ENCODE measurements at regions not wholly inside any gene's neighbourhood (a gene's known extent, or its start where the extent isn't known, plus 50 kb on each side); places are given as distances from the start of the nearest gene placed in this dataset.

GRCh38 chrY:7467796-7468520 is 556.4 kb upstream of the AMELY start:
- Histone ChIP-seq H3K23ac (ENCODE audit: low read depth, low read length, poor library complexity) (no peak overlapping the region), H3K9ac (ENCODE audit: low read depth, low read length, poor library complexity) (no peak overlapping the region), H3K27ac (replicated peaks; ENCODE audit: low read length) (no peak overlapping the region), H4K91ac (ENCODE audit: low read depth, low read length, poor library complexity) (no peak overlapping the region), H2BK120ac (ENCODE audit: low read depth, low read length) (no peak overlapping the region), H3K79me1 (ENCODE audit: low read depth, low read length) (no peaks in the 10 kb centered on the region), H3K14ac (ENCODE audit: low read length) (no peak overlapping the region), H2AK5ac (ENCODE audit: low read depth, low read length) (no peak overlapping the region), H2BK12ac (ENCODE audit: low read length) (no peak overlapping the region), H2BK15ac (ENCODE audit: low read length) (no peak overlapping the region), H3K4me3 (ENCODE audit: low read length in 2 of 2) (no peak overlapping the region), H3K4ac (ENCODE audit: low read length) (no peak overlapping the region), H3K27me3 (ENCODE audit: control insufficient read depth in 3 of 3, insufficient read depth in 3 of 3, low read depth in 1 of 3, low read length in 3 of 3) (no peaks in the 10 kb centered on the region), H4K8ac (ENCODE audit: low read depth, low read length) (no peak overlapping the region), H2BK5ac (ENCODE audit: low read length) (no peak overlapping the region), H3K4me2 (ENCODE audit: insufficient read depth, low read length, poor library complexity, severe bottlenecking) (no peak overlapping the region), H3K9me3 (replicated peaks in 1 of 2; ENCODE audit: control insufficient read depth in 2 of 2, insufficient read depth in 1 of 2, low read depth in 1 of 2, low read length in 2 of 2) (no peaks in the 10 kb centered on the region), H3K36me3 (replicated peaks in 1 of 2; ENCODE audit: control insufficient read depth in 2 of 2, insufficient read depth in 2 of 2, low read length in 2 of 2) (no peaks in the 10 kb centered on the region), H2AFZ (ENCODE audit: low read length) (no peak overlapping the region), H3K4me1 (ENCODE audit: control insufficient read depth in 2 of 2, insufficient read depth in 1 of 2, low read depth in 1 of 2, low read length in 2 of 2) (no peaks in the 10 kb centered on the region), H3K18ac (ENCODE audit: low read length) (no peak overlapping the region)
- no peak for DNase-seq (ENCODE audit: low spot score)
- no CpG with 5 or more reads among the region's 3 CpGs for WGBS, 2 donors (ENCODE audit: extremely low coverage in 2 of 2, insufficient read length in 2 of 2, insufficient replicate concordance in 1 of 2)

- H3K23ac ChIP-seq (ENCODE audit: low read depth, low read length, poor library complexity): no peak overlapping the region
- no peak overlapping the region for H3K18ac ChIP-seq (ENCODE audit: low read length)
- no peak overlapping the region for H4K8ac ChIP-seq (ENCODE audit: low read depth, low read length)
- H3K27ac ChIP-seq (replicated peaks; ENCODE audit: low read length): no peak overlapping the region
- no peaks in the 10 kb centered on the region for H3K36me3 ChIP-seq (replicated peaks in 1 of 2; ENCODE audit: control insufficient read depth in 2 of 2, insufficient read depth in 2 of 2, low read length in 2 of 2)
- H3K9me3 ChIP-seq (replicated peaks in 1 of 2; ENCODE audit: control insufficient read depth in 2 of 2, insufficient read depth in 1 of 2, low read depth in 1 of 2, low read length in 2 of 2): no peaks in the 10 kb centered on the region
- no peak overlapping the region for H4K91ac ChIP-seq (ENCODE audit: low read depth, low read length, poor library complexity)
- no peak overlapping the region for H2BK120ac ChIP-seq (ENCODE audit: low read depth, low read length)
- no peak for DNase-seq (ENCODE audit: low spot score)
- no peaks in the 10 kb centered on the region for H3K79me1 ChIP-seq (ENCODE audit: low read depth, low read length)
- no peaks in the 10 kb centered on the region for H3K4me1 ChIP-seq (ENCODE audit: control insufficient read depth in 2 of 2, insufficient read depth in 1 of 2, low read depth in 1 of 2, low read length in 2 of 2)
- no peak overlapping the region for H2AK5ac ChIP-seq (ENCODE audit: low read depth, low read length)
- H3K4me3 ChIP-seq (ENCODE audit: low read length in 2 of 2): no peak overlapping the region
- no peak overlapping the region for H3K4ac ChIP-seq (ENCODE audit: low read length)
- no peak overlapping the region for H2AFZ ChIP-seq (ENCODE audit: low read length)
- no peak overlapping the region for H2BK12ac ChIP-seq (ENCODE audit: low read length)
- no peak overlapping the region for H3K14ac ChIP-seq (ENCODE audit: low read length)
- WGBS, 2 donors (ENCODE audit: extremely low coverage in 2 of 2, insufficient read length in 2 of 2, insufficient replicate concordance in 1 of 2): no CpG with 5 or more reads among the region's 6 CpGs
- no peak overlapping the region for H3K9ac ChIP-seq (ENCODE audit: low read depth, low read length, poor library complexity)
- no peak overlapping the region for H2BK5ac ChIP-seq (ENCODE audit: low read length)
- no peak overlapping the region for H2BK15ac ChIP-seq (ENCODE audit: low read length)
- H3K27me3 ChIP-seq (ENCODE audit: control insufficient read depth in 3 of 3, insufficient read depth in 3 of 3, low read depth in 1 of 3, low read length in 3 of 3): no peaks in the 10 kb centered on the region
- H3K4me2 ChIP-seq (ENCODE audit: insufficient read depth, low read length, poor library complexity, severe bottlenecking): no peak overlapping the region
Observed at GRCh38 chrY:7465185-7465621, 553.7 kb upstream of the AMELY start.

GRCh38 chrY:7464742-7465141 is 553.2 kb upstream of the AMELY start:
- no peak overlapping the region for H3K9ac ChIP-seq (ENCODE audit: low read depth, low read length, poor library complexity)
- H2BK15ac ChIP-seq (ENCODE audit: low read length): no peak overlapping the region
- no peaks in the 10 kb centered on the region for H3K4me1 ChIP-seq (ENCODE audit: control insufficient read depth in 2 of 2, insufficient read depth in 1 of 2, low read depth in 1 of 2, low read length in 2 of 2)
- no peak overlapping the region for H3K4me2 ChIP-seq (ENCODE audit: insufficient read depth, low read length, poor library complexity, severe bottlenecking)
- H3K9me3 ChIP-seq (replicated peaks in 1 of 2; ENCODE audit: control insufficient read depth in 2 of 2, insufficient read depth in 1 of 2, low read depth in 1 of 2, low read length in 2 of 2): no peaks in the 10 kb centered on the region
- no peak overlapping the region for H3K4me3 ChIP-seq (ENCODE audit: low read length in 2 of 2)
- no peak overlapping the region for H3K18ac ChIP-seq (ENCODE audit: low read length)
- no peak overlapping the region for H3K27ac ChIP-seq (replicated peaks; ENCODE audit: low read length)
- H2BK12ac ChIP-seq (ENCODE audit: low read length): no peak overlapping the region
- no peaks in the 10 kb centered on the region for H3K27me3 ChIP-seq (ENCODE audit: control insufficient read depth in 3 of 3, insufficient read depth in 3 of 3, low read depth in 1 of 3, low read length in 3 of 3)
- no peak overlapping the region for H3K4ac ChIP-seq (ENCODE audit: low read length)
- no peaks in the 10 kb centered on the region for H3K79me1 ChIP-seq (ENCODE audit: low read depth, low read length)
- peak; percentile 2 for DNase-seq (ENCODE audit: low spot score)
- H3K14ac ChIP-seq (ENCODE audit: low read length): no peak overlapping the region
- no peak overlapping the region for H2BK5ac ChIP-seq (ENCODE audit: low read length)
- H3K23ac ChIP-seq (ENCODE audit: low read depth, low read length, poor library complexity): no peak overlapping the region
- H4K8ac ChIP-seq (ENCODE audit: low read depth, low read length): no peak overlapping the region
- no peak overlapping the region for H2AFZ ChIP-seq (ENCODE audit: low read length)
- H2BK120ac ChIP-seq (ENCODE audit: low read depth, low read length): no peak overlapping the region
- no CpG with 5 or more reads among the region's 2 CpGs for WGBS, 2 donors (ENCODE audit: extremely low coverage in 2 of 2, insufficient read length in 2 of 2, insufficient replicate concordance in 1 of 2)
- H3K36me3 ChIP-seq (replicated peaks in 1 of 2; ENCODE audit: control insufficient read depth in 2 of 2, insufficient read depth in 2 of 2, low read length in 2 of 2): no peaks in the 10 kb centered on the region
- H4K91ac ChIP-seq (ENCODE audit: low read depth, low read length, poor library complexity): no peak overlapping the region
- H2AK5ac ChIP-seq (ENCODE audit: low read depth, low read length): no peak overlapping the region

GRCh38 chrY:7463711-7464110 is 552.2 kb upstream of the AMELY start:
- Histone ChIP-seq H4K91ac (ENCODE audit: low read depth, low read length, poor library complexity) (no peak overlapping the region), H2BK5ac (ENCODE audit: low read length) (no peak overlapping the region), H3K4ac (ENCODE audit: low read length) (no peak overlapping the region), H3K14ac (ENCODE audit: low read length) (no peak overlapping the region), H3K9ac (ENCODE audit: low read depth, low read length, poor library complexity) (no peak overlapping the region), H2AK5ac (ENCODE audit: low read depth, low read length) (no peak overlapping the region), H3K36me3 (replicated peaks in 1 of 2; ENCODE audit: control insufficient read depth in 2 of 2, insufficient read depth in 2 of 2, low read length in 2 of 2) (no peaks in the 10 kb centered on the region), H3K23ac (ENCODE audit: low read depth, low read length, poor library complexity) (no peak overlapping the region), H4K8ac (ENCODE audit: low read depth, low read length) (no peak overlapping the region), H2BK15ac (ENCODE audit: low read length) (no peak overlapping the region), H3K18ac (ENCODE audit: low read length) (no peak overlapping the region), H2AFZ (ENCODE audit: low read length) (no peak overlapping the region), H3K27ac (replicated peaks; ENCODE audit: low read length) (no peak overlapping the region), H2BK12ac (ENCODE audit: low read length) (no peak overlapping the region), H3K4me2 (ENCODE audit: insufficient read depth, low read length, poor library complexity, severe bottlenecking) (no peak overlapping the region), H2BK120ac (ENCODE audit: low read depth, low read length) (no peak overlapping the region), H3K79me1 (ENCODE audit: low read depth, low read length) (no peaks in the 10 kb centered on the region), H3K4me3 (ENCODE audit: low read length in 2 of 2) (no peak overlapping the region), H3K9me3 (replicated peaks in 1 of 2; ENCODE audit: control insufficient read depth in 2 of 2, insufficient read depth in 1 of 2, low read depth in 1 of 2, low read length in 2 of 2) (no peaks in the 10 kb centered on the region), H3K4me1 (ENCODE audit: control insufficient read depth in 2 of 2, insufficient read depth in 1 of 2, low read depth in 1 of 2, low read length in 2 of 2) (no peaks in the 10 kb centered on the region), H3K27me3 (ENCODE audit: control insufficient read depth in 3 of 3, insufficient read depth in 3 of 3, low read depth in 1 of 3, low read length in 3 of 3) (no peaks in the 10 kb centered on the region)
- WGBS, 2 donors (ENCODE audit: extremely low coverage in 2 of 2, insufficient read length in 2 of 2, insufficient replicate concordance in 1 of 2): no CpG with 5 or more reads among the region's 2 CpGs
- no peak for DNase-seq (ENCODE audit: low spot score)
